ENCODE measurements at regions not wholly inside any gene's neighbourhood (a gene's known extent, or its start where the extent isn't known, plus 50 kb on each side); places are given as distances from the start of the nearest gene placed in this dataset.

DNA sequence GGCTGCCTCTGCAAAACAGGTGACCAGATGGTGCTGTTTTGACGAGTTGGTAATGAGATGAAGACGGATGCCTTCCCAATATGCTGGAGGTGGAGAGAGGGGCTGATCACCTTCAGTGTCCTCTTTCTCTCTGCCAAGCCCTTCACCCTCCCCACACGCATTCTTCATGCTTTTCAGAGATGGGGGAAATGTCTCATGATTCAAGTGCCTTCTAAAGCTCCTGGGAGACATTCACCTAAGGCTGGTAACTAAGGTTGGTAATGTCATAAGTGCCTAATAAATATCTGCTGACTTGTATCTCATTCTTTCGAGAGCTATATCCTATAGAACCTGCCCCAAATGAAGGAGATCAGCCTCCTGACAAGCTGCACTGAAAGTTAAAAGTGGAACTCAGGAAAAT, 86.2 kb upstream of the MBNL2 start:
- H3K36me3 ChIP-seq (replicated peaks in 1 of 2; ENCODE audit: control insufficient read depth in 1 of 2, insufficient read depth in 2 of 2, low read length in 1 of 2), result no peaks in the 10 kb centered on the region
- WGBS (ENCODE audit: low lambda C conversion rate), result 66% methylated on average over 4 of the region's 4 CpGs
- H4K20me1 ChIP-seq (ENCODE audit: insufficient read depth), result no peaks in the 10 kb centered on the region
- H3K79me2 ChIP-seq (ENCODE audit: insufficient read depth), result no peaks in the 10 kb centered on the region
- peaks cover 1% of the 10 kb centered on the region for H3F3A ChIP-seq (replicated peaks; ENCODE audit: insufficient read depth)
- H3K4me1 ChIP-seq (ENCODE audit: control insufficient read depth in 1 of 2, insufficient read depth in 2 of 2, low read depth in 1 of 2, low read length in 1 of 2), result peaks cover 0 to 1% of the 10 kb centered on the region in 2 experiments; a peak in 2 of 4 replicates
- ChIA-PET POLR2A (interaction anchor here (0.8 kb wide), 1 partner anchor 178 kb away, joined by 3 read pairs; no protein-coding TSS in a partner anchor), CTCF (interaction anchor here (3.2 kb wide), 1 partner anchor 27 kb away, joined by 11 read pairs; no protein-coding TSS in a partner anchor)
- TF ChIP-seq EP300 (IDR thresholded peaks at IDR 0.05; ENCODE audit: borderline replicate concordance in 1 of 2, low read depth in 1 of 2, low read length in 1 of 2) (no peak), CTCF (IDR thresholded peaks at IDR 0.05) (no peak), GABPA (IDR thresholded peaks at IDR 0.05; ENCODE audit: low read depth) (no peak), EZH2phosphoT487 (IDR thresholded peaks at IDR 0.05; ENCODE audit: borderline replicate concordance, low read depth) (no peak), IRF3 (IDR thresholded peaks at IDR 0.05; ENCODE audit: low read depth, low read length) (no peak), MEF2A (IDR thresholded peaks at IDR 0.05; ENCODE audit: borderline replicate concordance, low read depth) (no peak), CHD2 (IDR thresholded peaks at IDR 0.05; ENCODE audit: low read length, partially characterized antibody) (no peak), JUND (IDR thresholded peaks at IDR 0.05) (no peak), NRF1 (IDR thresholded peaks at IDR 0.05; ENCODE audit: low read depth, low read length) (no peak), SMC3 (IDR thresholded peaks at IDR 0.05; ENCODE audit: low read depth, low read length) (no peak), USF2 (IDR thresholded peaks at IDR 0.05; ENCODE audit: borderline replicate concordance, low read depth, low read length) (no peak), MXI1 (IDR thresholded peaks at IDR 0.05; ENCODE audit: low read depth, low read length) (no peak), NFIC (IDR thresholded peaks at IDR 0.05; ENCODE audit: borderline replicate concordance) (no peak), TAF1 (IDR thresholded peaks at IDR 0.05; ENCODE audit: borderline replicate concordance, low read depth, low read length) (no peak), POLR2AphosphoS5 (IDR thresholded peaks at IDR 0.05; ENCODE audit: low read depth, low read length) (no peak), YY1 (IDR thresholded peaks at IDR 0.05; ENCODE audit: low read depth) (no peak)
- TF ChIP-seq, protein P1, sequence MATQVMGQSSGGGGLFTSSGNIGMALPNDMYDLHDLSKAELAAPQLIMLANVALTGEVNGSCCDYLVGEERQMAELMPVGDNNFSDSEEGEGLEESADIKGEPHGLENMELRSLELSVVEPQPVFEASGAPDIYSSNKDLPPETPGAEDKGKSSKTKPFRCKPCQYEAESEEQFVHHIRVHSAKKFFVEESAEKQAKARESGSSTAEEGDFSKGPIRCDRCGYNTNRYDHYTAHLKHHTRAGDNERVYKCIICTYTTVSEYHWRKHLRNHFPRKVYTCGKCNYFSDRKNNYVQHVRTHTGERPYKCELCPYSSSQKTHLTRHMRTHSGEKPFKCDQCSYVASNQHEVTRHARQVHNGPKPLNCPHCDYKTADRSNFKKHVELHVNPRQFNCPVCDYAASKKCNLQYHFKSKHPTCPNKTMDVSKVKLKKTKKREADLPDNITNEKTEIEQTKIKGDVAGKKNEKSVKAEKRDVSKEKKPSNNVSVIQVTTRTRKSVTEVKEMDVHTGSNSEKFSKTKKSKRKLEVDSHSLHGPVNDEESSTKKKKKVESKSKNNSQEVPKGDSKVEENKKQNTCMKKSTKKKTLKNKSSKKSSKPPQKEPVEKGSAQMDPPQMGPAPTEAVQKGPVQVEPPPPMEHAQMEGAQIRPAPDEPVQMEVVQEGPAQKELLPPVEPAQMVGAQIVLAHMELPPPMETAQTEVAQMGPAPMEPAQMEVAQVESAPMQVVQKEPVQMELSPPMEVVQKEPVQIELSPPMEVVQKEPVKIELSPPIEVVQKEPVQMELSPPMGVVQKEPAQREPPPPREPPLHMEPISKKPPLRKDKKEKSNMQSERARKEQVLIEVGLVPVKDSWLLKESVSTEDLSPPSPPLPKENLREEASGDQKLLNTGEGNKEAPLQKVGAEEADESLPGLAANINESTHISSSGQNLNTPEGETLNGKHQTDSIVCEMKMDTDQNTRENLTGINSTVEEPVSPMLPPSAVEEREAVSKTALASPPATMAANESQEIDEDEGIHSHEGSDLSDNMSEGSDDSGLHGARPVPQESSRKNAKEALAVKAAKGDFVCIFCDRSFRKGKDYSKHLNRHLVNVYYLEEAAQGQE (IDR thresholded peaks at IDR 0.05; ENCODE audit: low read depth, low read length), result no peak
- TF ChIP-seq, protein P2, sequence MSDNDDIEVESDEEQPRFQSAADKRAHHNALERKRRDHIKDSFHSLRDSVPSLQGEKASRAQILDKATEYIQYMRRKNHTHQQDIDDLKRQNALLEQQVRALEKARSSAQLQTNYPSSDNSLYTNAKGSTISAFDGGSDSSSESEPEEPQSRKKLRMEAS (IDR thresholded peaks at IDR 0.05; ENCODE audit: low read depth), result no peak
- TF ChIP-seq, protein P3, sequence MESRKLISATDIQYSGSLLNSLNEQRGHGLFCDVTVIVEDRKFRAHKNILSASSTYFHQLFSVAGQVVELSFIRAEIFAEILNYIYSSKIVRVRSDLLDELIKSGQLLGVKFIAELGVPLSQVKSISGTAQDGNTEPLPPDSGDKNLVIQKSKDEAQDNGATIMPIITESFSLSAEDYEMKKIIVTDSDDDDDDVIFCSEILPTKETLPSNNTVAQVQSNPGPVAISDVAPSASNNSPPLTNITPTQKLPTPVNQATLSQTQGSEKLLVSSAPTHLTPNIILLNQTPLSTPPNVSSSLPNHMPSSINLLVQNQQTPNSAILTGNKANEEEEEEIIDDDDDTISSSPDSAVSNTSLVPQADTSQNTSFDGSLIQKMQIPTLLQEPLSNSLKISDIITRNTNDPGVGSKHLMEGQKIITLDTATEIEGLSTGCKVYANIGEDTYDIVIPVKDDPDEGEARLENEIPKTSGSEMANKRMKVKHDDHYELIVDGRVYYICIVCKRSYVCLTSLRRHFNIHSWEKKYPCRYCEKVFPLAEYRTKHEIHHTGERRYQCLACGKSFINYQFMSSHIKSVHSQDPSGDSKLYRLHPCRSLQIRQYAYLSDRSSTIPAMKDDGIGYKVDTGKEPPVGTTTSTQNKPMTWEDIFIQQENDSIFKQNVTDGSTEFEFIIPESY (IDR thresholded peaks at IDR 0.05; ENCODE audit: borderline replicate concordance, low read depth), result no peak
- H3K4me3 ChIP-seq (ENCODE audit: low read depth in 2 of 2, low read length in 1 of 2), result no peak overlapping the region
- no peak overlapping the region for H3K4me2 ChIP-seq
- H3K27ac ChIP-seq (ENCODE audit: low read depth in 2 of 2, low read length in 1 of 2), result no peak overlapping the region
- DNase-seq, result no peak
- no peaks in the 10 kb centered on the region for H3K27me3 ChIP-seq (ENCODE audit: insufficient read depth)
- no peak overlapping the region for H2AFZ ChIP-seq (ENCODE audit: low read depth)
- no peak overlapping the region for H3K9ac ChIP-seq
- H3K9me2 ChIP-seq, result no peaks in the 10 kb centered on the region
- no peaks in the 10 kb centered on the region for H3K9me3 ChIP-seq
